IMR-90 (cell line): ENCODE measurements at regions not wholly inside any gene's neighbourhood (a gene's known extent, or its start where the extent isn't known, plus 50 kb on each side); places are given as distances from the start of the nearest gene placed in this dataset.

Source experiments
- ATAC-seq: fragments of 200-7000 bp; cut with Tn5 transposase; 2 replicates; pipeline ENCODE4 v1.9.1; 2020; ENCODE audit warnings: low read depth, mild to moderate bottlenecking, moderate library complexity
- BruUV-seq: library from RNA; stranded (reverse); fragments of 400-500 nt; replicated peaks from 2 replicates; lab custom pipeline; 2021; lab: Mats Ljungman, UMichigan
- CTCF ChIA-PET: fragments of 300-600 bp; formaldehyde crosslinking; extraction: SDS; loops from one replicate; lab custom pipeline; 2021; ENCODE audit warnings: antibody characterized with exemption; lab: Yijun Ruan, JAX
- POLR2A ChIA-PET: fragments of 300-600 bp; sonication (Branson Sonifier 250); formaldehyde crosslinking; loops from one replicate; lab custom pipeline; 2022; ENCODE audit warnings: antibody characterized with exemption; ENCODE audit not compliant: unreplicated experiment; lab: Charles Lee
- DNase-seq: peaks from one replicate; pipeline ENCODE4 v3.0.0; 2013
- H2AFZ ChIP-seq: replicated peaks from 2 replicates; pipeline ENCODE3; 2013; ENCODE audit warnings: low read length, mild to moderate bottlenecking; ENCODE audit not compliant: poor library complexity
- H2AK5ac ChIP-seq: 2 replicates; pipeline ENCODE4 v1.6.1; 2013; ENCODE audit warnings: low read depth, low read length, inconsistent platforms
- H2AK9ac ChIP-seq: replicated peaks from 2 replicates; pipeline ENCODE3; 2013; ENCODE audit warnings: mild to moderate bottlenecking, low read depth, low read length, moderate library complexity; ENCODE audit not compliant: poor library complexity
- H2BK120ac ChIP-seq: 2 replicates; pipeline ENCODE4 v1.6.1; 2013; ENCODE audit warnings: low read depth, low read length, inconsistent platforms
- H2BK15ac ChIP-seq: 3 replicates; pipeline ENCODE4 v1.6.1; 2013; ENCODE audit warnings: low read depth, low read length, inconsistent platforms
- H2BK20ac ChIP-seq: 2 replicates; pipeline ENCODE4 v1.6.1; 2013; ENCODE audit warnings: low read depth, mild to moderate bottlenecking, inconsistent platforms, low read length, moderate library complexity
- H2BK5ac ChIP-seq: 2 replicates; pipeline ENCODE4 v1.6.1; 2013; ENCODE audit warnings: mild to moderate bottlenecking, low read depth, low read length, inconsistent platforms; ENCODE audit not compliant: poor library complexity, severe bottlenecking
- H3K14ac ChIP-seq: replicated peaks from 2 replicates; pipeline ENCODE4 v1.6.1; 2013; ENCODE audit warnings: low read depth, low read length, inconsistent platforms
- H3K18ac ChIP-seq: 2 replicates; pipeline ENCODE4 v1.6.1; 2013; ENCODE audit warnings: low read depth, low read length, control low read depth
- H3K23ac ChIP-seq: 2 replicates; pipeline ENCODE4 v1.6.1; 2013; ENCODE audit warnings: low read depth, low read length, inconsistent platforms
- H3K27ac ChIP-seq: 2 replicates; pipeline ENCODE4 v1.5.1; 2013; ENCODE audit warnings: mild to moderate bottlenecking, control low read depth, low read length; ENCODE audit not compliant: insufficient read depth
- H3K27me3 ChIP-seq: 2 replicates; pipeline ENCODE4 v1.6.1; 2013; ENCODE audit warnings: low read length; ENCODE audit not compliant: control insufficient read depth, insufficient read depth
- H3K36me3 ChIP-seq: 2 replicates; pipeline ENCODE4 v1.6.1; 2013; ENCODE audit warnings: low read length, mixed read lengths; ENCODE audit not compliant: control insufficient read depth, insufficient read depth
- H3K4ac ChIP-seq: 2 replicates; pipeline ENCODE4 v1.6.1; 2013; ENCODE audit warnings: low read depth, low read length, inconsistent platforms
- H3K4me1 ChIP-seq: 2 replicates; pipeline ENCODE4 v1.6.1; 2013; ENCODE audit warnings: low read length, mixed read lengths; ENCODE audit not compliant: control insufficient read depth, insufficient read depth
- H3K4me2 ChIP-seq: 2 replicates; pipeline ENCODE4 v1.6.1; 2013; ENCODE audit warnings: low read depth, mild to moderate bottlenecking, control low read depth, low read length, moderate library complexity
- H3K4me3 ChIP-seq: 2 replicates; pipeline ENCODE4 v1.5.1; 2013; ENCODE audit warnings: low read depth, mild to moderate bottlenecking, control low read depth, low read length, moderate library complexity; ENCODE audit not compliant: insufficient read depth
- H3K56ac ChIP-seq: 2 replicates; pipeline ENCODE4 v1.6.1; 2013; ENCODE audit warnings: low read length, inconsistent platforms; ENCODE audit not compliant: insufficient read depth; ENCODE audit errors: extremely low read depth
- H3K79me1 ChIP-seq, 2 experiments: 2 replicates each; pipeline ENCODE4 v1.6.1; 2013; ENCODE audit warnings: low read length in 2 of 2, inconsistent platforms in 1 of 2, low read depth in 1 of 2
- H3K9ac ChIP-seq: 2 replicates; pipeline ENCODE4 v1.6.1; 2013; ENCODE audit warnings: low read depth, low read length, control low read depth
- H3K9me1 ChIP-seq: 2 replicates; pipeline ENCODE4 v1.6.1; 2013; ENCODE audit warnings: low read length, inconsistent platforms; ENCODE audit not compliant: insufficient read depth
- H3K9me3 ChIP-seq: 2 replicates; pipeline ENCODE4 v1.6.1; 2013; ENCODE audit warnings: low read length; ENCODE audit not compliant: control insufficient read depth, insufficient read depth
- H4K20me1 ChIP-seq: 2 replicates; pipeline ENCODE4 v1.6.1; 2013; ENCODE audit warnings: low read length, inconsistent platforms; ENCODE audit not compliant: insufficient read depth
- H4K5ac ChIP-seq: 2 replicates; pipeline ENCODE4 v1.6.1; 2013; ENCODE audit warnings: mild to moderate bottlenecking, low read depth, low read length, control low read depth
- H4K8ac ChIP-seq, 2 experiments: 2 replicates each; pipeline ENCODE4 v1.6.1; 2013; ENCODE audit warnings: low read depth in 2 of 2, low read length in 2 of 2, control low read depth in 1 of 2, inconsistent platforms in 1 of 2
- H4K91ac ChIP-seq: 2 replicates; pipeline ENCODE4 v1.6.1; 2013; ENCODE audit warnings: low read depth, low read length, inconsistent platforms; ENCODE audit not compliant: insufficient read depth
- RFX5 ChIP-seq: IDR thresholded peaks from 2 replicates; pipeline ENCODE4 v1.8.0; 2012; ENCODE audit warnings: low read depth, mild to moderate bottlenecking, low read length, moderate library complexity
- USF2 ChIP-seq: fragments of 150-350 bp; IDR thresholded peaks from 2 replicates; pipeline ENCODE4 v1.6.1; 2017; ENCODE audit warnings: mild to moderate bottlenecking, antibody characterized with exemption, low read length, low read depth
- WGBS, 2 experiments: methylation state at CpG; one replicate each; pipeline versions ENCODE4 v1.1.5 to v1.1.7; 2013; ENCODE audit warnings: missing lambda C conversion rate in 2 of 2; ENCODE audit not compliant: insufficient read length in 1 of 2; ENCODE audit errors: extremely low coverage in 2 of 2; 5-methylcytosine and 5-hydroxymethylcytosine counted together
- dilution Hi-C: fragments of 300-500 bp; cut with HindIII; formaldehyde crosslinking; loops from one replicate; pipeline ENCODE4 v1.14.3; 2018; ENCODE audit warnings: low sequenced_read_pairs; ENCODE audit not compliant: unreplicated experiment
- in situ Hi-C: fragments of 300-500 bp; cut with MboI; formaldehyde crosslinking; loops from 3 replicates; pipeline ENCODE4 v1.14.3; 2019; ENCODE audit warnings: low sequenced_read_pairs, inconsistent platforms, mixed read lengths
- intact Hi-C: fragments of 100-400 bp; cut with micrococcal nuclease; formaldehyde crosslinking; loops from 2 replicates; pipeline ENCODE4 v1.10.0; 2022

GRCh38 chr2:205895981-205896655, 189.9 kb downstream of the INO80D start:
- in situ Hi-C loops (no loop called here), intact Hi-C loops (no loop called here), dilution Hi-C loops (no loop called here)
- Histone ChIP-seq H3K18ac (no peak overlapping the region), H3K9ac (no peak overlapping the region), H2BK20ac (no peak overlapping the region), H3K4me3 (no peak overlapping the region), H2BK120ac (no peak overlapping the region), H3K56ac (no peak overlapping the region), H2BK5ac (no peak overlapping the region), H3K9me1 (no peaks in the 10 kb centered on the region), H3K36me3 (no peaks in the 10 kb centered on the region), H3K9me3 (peaks cover 2% of the 10 kb centered on the region; the same call in 1 of the 2 replicates), H2BK15ac (no peak overlapping the region), H3K27ac (no peak overlapping the region), H3K4ac (no peak overlapping the region), H3K23ac (no peak overlapping the region), H4K91ac (no peak overlapping the region), H3K14ac (no peak overlapping the region), H3K79me1 (no peaks in the 10 kb centered on the region), H3K27me3 (peaks cover 16% of the 10 kb centered on the region), H2AK9ac (no peak overlapping the region), H4K8ac (no peak overlapping the region), H3K4me2 (no peak overlapping the region), H4K20me1 (no peaks in the 10 kb centered on the region), H2AK5ac (no peak overlapping the region), H2AFZ (no peak overlapping the region), H3K4me1 (no peaks in the 10 kb centered on the region; the same call in 1 of the 2 replicates), H4K5ac (no peak overlapping the region)
- DNase-seq, result no peak
- BruUV-seq, result no TSS peak
- ChIA-PET POLR2A (no interaction called here), CTCF (no interaction called here)
- peak; percentile 5; the same call in 1 of the 2 replicates for TF ChIP-seq USF2
- no peak for TF ChIP-seq RFX5
- ATAC-seq, result no peak
- no CpG with 5 or more reads among the region's 9 CpGs for WGBS, 2 experiments
